Effector memory CD4-positive, alpha-beta T cell (primary cell): ENCODE measurements at regions not wholly inside any gene's neighbourhood (a gene's known extent, or its start where the extent isn't known, plus 50 kb on each side); places are given as distances from the start of the nearest gene placed in this dataset.
"Not testable (repeated sequence)": the region's sequence is repeated elsewhere in the genome, so short reads cannot be mapped to it uniquely, and the experiment has no call there.

ENCODE experiments used
- DNase-seq, 3 donors: peaks; one replicate each; pipeline ENCODE4 v3.0.0-alpha.2; 2020
- H3K27ac ChIP-seq: 2 replicates; pipeline ENCODE4 v1.7.0; 2013; ENCODE audit warnings: mild to moderate bottlenecking, low read length, moderate library complexity; ENCODE audit not compliant: insufficient read depth, poor library complexity, severe bottlenecking
- H3K27me3 ChIP-seq: replicated peaks from 2 replicates; pipeline ENCODE4 v1.7.0; 2013; ENCODE audit warnings: mild to moderate bottlenecking, low read length; ENCODE audit not compliant: insufficient read depth, control insufficient read depth, poor library complexity, severe bottlenecking
- H3K36me3 ChIP-seq: 2 replicates; pipeline ENCODE4 v1.7.0; 2013; ENCODE audit warnings: mild to moderate bottlenecking, low read length, moderate library complexity; ENCODE audit not compliant: control insufficient read depth, insufficient read depth
- H3K4me1 ChIP-seq: 2 replicates; pipeline ENCODE4 v1.7.0; 2013; ENCODE audit warnings: low read length, mild to moderate bottlenecking; ENCODE audit not compliant: control insufficient read depth, insufficient read depth, poor library complexity, severe bottlenecking
- H3K4me3 ChIP-seq: 2 replicates; pipeline ENCODE4 v1.7.0; 2013; ENCODE audit warnings: low read length, low read depth, mild to moderate bottlenecking; ENCODE audit not compliant: insufficient read depth, poor library complexity, severe bottlenecking
- H3K9me3 ChIP-seq: 2 replicates; pipeline ENCODE4 v1.7.0; 2013; ENCODE audit warnings: mild to moderate bottlenecking, low read length, moderate library complexity; ENCODE audit not compliant: control insufficient read depth

DNA sequence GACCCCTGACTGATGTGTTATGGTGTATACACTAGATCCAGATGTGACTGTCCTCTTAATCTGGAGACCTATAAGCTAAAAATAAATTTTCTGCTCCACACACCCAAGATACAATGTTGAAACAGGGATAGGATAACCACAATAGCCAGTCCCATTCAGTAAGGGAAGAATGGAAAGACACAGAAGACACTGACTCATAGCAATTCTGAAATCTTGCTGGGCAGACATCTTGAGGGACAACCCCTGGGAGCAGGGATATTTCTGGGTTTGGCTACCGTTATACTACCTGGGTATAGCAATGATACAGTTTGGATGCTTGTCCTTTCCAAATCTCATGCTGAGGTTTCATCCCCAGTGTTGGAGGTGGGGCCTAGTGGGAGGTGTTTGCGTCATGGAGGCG lies 93.9 kb downstream of the BUD13 start:
- no peaks in the 10 kb centered on the region for H3K9me3 ChIP-seq
- H3K27me3 ChIP-seq = no peaks in the 10 kb centered on the region
- H3K27ac ChIP-seq = no peak overlapping the region
- H3K36me3 ChIP-seq = no peaks in the 10 kb centered on the region
- H3K4me3 ChIP-seq = no peak overlapping the region
- no peaks in the 10 kb centered on the region for H3K4me1 ChIP-seq
- DNase-seq = no peak

- DNase-seq, H3K4me1 ChIP-seq, H3K4me3 ChIP-seq, H3K36me3 ChIP-seq, H3K27me3 ChIP-seq, H3K27ac ChIP-seq, H3K9me3 ChIP-seq: not testable (repeated sequence)
These were observed 105.5 kb downstream of the BUD13 start for GRCh38 chr11:116667318-116667717.

DNA sequence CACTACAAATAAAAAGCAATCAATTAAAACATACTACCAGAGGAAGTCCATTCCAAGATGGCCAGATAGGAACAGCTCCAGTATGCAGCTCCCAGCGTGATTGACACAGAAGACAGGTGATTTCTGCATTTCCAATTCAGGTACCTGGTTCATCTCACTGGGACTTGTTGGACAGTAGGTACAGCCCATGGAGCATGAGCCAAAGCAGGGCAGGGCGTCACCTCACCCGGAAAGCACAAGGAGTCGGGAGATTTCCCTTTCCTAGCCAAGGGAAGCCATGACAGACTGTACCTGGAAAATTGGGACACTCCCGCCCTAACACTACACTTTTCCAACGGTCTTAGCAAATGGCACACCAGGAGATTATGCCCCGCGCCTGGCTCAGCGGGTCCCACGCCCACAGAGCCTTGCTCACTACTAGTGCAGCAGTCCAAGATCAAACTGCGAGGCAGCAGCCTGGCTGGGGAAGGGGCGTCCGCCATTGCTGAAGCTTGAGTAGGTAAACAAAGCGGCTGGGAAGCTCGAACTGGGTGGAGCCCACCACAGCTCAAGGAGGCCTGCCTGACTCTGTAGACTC lies 106.0 kb downstream of the BUD13 start:
- not testable (repeated sequence) for H3K27me3 ChIP-seq, H3K36me3 ChIP-seq, H3K9me3 ChIP-seq, H3K4me1 ChIP-seq, H3K27ac ChIP-seq, H3K4me3 ChIP-seq, DNase-seq

GRCh38 chr11:116665523-116665922 lies 107.3 kb downstream of the BUD13 start:
- H3K4me1 ChIP-seq = no peaks in the 10 kb centered on the region
- DNase-seq = no peak
- H3K4me3 ChIP-seq = no peak overlapping the region
- H3K9me3 ChIP-seq = peaks cover 8% of the 10 kb centered on the region
- no peaks in the 10 kb centered on the region for H3K36me3 ChIP-seq
- H3K27me3 ChIP-seq = peaks cover 3% of the 10 kb centered on the region
- no peak overlapping the region for H3K27ac ChIP-seq

GRCh38 chr11:116661056-116661455 lies 111.7 kb downstream of the BUD13 start:
- Histone ChIP-seq H3K36me3 (no peaks in the 10 kb centered on the region), H3K4me3 (no peak overlapping the region), H3K27ac (no peak overlapping the region), H3K27me3 (peaks cover 3% of the 10 kb centered on the region), H3K9me3 (peaks cover 3% of the 10 kb centered on the region), H3K4me1 (no peaks in the 10 kb centered on the region)
- no peak for DNase-seq

DNA sequence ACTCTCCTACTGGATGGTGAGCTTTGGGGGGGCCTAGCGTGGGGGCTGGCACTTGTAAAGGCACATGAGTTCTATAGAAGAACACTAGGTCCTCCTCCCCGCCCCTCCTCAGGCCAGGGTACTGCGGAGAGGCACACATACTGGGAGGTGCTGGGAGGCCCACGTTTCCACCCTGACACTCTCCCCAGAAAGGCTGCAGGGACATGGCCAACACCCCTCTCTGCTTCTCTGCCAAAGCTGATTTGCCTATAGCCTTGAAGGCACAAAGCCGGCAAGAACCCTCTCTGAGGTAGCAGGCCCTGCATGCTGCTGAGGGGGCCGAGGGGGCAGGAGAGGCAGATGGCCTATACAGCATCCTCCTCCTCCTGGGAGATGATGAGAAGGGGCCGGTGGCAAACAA lies 112.8 kb downstream of the BUD13 start:
- DNase-seq = no peak
- no peak overlapping the region for H3K4me3 ChIP-seq
- H3K27me3 ChIP-seq = peaks cover 3% of the 10 kb centered on the region
- H3K9me3 ChIP-seq = peaks cover 2% of the 10 kb centered on the region
- H3K27ac ChIP-seq = no peak overlapping the region
- H3K36me3 ChIP-seq = no peaks in the 10 kb centered on the region
- no peaks in the 10 kb centered on the region for H3K4me1 ChIP-seq

DNA sequence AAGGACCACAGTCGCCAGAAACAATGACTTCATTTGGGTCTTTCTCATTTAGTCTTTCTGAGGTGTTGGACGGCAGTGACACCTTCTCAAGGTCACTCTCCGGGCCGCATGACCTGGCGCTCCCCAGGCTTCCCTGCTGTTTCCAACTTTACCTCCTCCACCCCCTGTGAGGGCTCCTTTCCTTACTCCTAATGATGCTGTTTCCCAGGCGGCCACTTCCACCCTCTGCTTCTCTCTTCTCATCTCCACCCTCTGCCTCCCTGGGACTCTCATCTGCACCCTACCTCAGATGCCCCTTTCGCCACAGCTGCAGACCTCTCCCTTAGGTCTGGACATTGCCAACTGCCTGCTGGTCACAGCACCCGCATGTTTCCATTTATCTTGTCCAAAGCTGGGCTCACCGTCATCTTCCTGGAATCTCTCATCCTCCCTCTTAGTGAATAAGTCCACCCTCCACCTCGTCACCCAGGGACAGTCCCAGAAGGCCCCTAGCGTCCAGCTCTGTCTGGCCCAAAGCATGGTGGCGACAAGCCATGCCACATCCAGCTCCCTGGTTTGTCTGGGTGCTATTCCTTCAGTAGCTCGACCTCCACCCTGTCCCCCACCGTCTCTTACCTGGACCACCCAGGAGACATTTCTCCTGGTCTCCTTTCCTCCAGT lies 113.8 kb downstream of the BUD13 start:
- no peak for DNase-seq
- Histone ChIP-seq H3K9me3 (no peaks in the 10 kb centered on the region), H3K27ac (no peak overlapping the region), H3K27me3 (peaks cover 3% of the 10 kb centered on the region), H3K4me1 (no peaks in the 10 kb centered on the region), H3K36me3 (no peaks in the 10 kb centered on the region), H3K4me3 (no peak overlapping the region)

DNA sequence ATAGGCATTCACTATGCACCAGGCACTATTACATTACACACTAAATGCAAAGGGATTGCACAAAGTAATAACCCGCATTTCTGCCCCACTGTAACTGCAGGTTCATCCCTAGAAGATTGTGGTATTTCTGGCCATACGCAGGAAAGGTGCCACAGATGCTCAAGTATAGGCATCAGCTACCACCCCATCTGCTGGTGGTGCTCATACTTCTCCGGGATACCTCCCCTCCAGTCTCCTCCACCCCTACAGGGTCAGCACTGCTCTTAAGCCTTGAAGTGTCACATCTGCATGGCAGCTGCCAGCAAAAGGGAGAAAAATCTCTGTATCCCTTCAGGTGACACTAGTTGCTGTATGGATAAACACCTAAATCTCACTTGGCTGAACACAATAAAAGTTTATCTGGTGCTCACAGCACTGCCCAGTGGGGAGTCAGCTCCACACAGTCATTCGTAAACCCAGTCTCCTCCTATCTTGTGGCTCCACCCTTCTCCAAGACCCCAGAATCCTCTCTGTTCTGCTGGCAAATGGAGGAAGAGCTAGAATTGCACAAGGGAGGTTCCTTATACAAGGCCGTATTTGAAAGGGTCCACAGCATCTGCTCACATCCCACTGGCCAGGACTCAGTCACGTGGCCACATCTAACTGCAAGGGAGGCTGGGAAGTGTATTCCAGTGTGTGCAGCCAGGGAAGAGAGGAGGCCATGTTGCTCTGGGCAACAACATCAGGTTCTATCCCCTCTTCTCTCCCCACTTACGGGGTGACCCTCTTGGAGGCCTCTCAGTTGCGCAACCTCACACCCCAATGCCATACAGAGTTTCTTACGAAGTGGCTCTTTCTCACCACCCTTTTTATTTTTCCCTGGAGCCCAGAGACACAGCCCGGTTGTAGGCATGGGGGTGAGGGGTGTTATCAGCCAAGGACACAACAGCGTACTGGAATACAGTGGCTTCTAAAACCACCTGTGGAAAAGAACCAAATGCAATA lies 114.7 kb downstream of the BUD13 start:
- H3K27ac ChIP-seq = no peak overlapping the region
- DNase-seq = no peak
- no peaks in the 10 kb centered on the region for H3K4me1 ChIP-seq
- H3K4me3 ChIP-seq = no peak overlapping the region
- no peaks in the 10 kb centered on the region for H3K9me3 ChIP-seq
- no peaks in the 10 kb centered on the region for H3K36me3 ChIP-seq
- peaks cover 3% of the 10 kb centered on the region for H3K27me3 ChIP-seq

DNA sequence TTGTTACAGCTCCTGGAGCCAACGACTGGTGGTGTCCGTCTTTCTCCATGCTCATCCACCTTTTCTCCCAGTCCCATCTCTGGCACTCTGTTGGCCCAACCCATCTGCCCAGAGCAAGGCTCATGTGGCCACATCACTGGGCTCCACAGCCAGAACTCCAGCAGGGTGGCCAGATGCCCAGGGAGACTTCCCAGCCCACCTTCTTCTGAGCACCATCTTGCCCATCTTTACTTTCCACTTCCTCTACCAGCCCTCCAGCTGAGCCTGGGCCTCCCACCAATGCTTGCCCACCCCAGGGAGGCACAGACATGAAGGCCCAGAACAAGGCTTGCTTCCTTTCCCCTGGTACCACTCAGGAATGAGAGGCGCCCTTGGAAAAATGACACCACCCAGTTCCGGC lies 116.8 kb downstream of the BUD13 start:
- no peaks in the 10 kb centered on the region for H3K4me1 ChIP-seq
- no peaks in the 10 kb centered on the region for H3K27me3 ChIP-seq
- no peak overlapping the region for H3K27ac ChIP-seq
- H3K4me3 ChIP-seq = no peak overlapping the region
- H3K9me3 ChIP-seq = no peaks in the 10 kb centered on the region
- DNase-seq = no peak
- no peaks in the 10 kb centered on the region for H3K36me3 ChIP-seq

DNA sequence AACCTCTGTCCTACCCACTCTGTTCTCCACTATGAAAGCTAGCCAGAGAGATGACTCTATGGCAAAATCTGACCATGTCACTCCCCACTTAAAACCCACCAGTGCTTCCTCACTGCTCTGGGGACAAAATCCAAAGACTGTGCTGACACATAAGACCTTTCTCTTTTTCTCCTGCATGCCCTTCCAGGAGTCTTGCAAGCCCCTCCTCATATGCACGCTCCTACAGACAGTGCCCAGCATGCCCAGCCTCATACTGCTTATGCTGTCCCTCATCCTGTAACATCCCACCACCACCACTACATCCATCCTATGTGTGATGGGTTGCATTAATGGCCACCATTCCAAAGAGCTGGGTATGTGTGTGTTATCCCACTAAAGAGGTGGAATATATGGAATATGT lies 118.3 kb downstream of the BUD13 start:
- Histone ChIP-seq H3K27ac (no peak overlapping the region), H3K36me3 (no peaks in the 10 kb centered on the region), H3K4me3 (no peak overlapping the region), H3K27me3 (no peaks in the 10 kb centered on the region), H3K9me3 (no peaks in the 10 kb centered on the region), H3K4me1 (no peaks in the 10 kb centered on the region)
- DNase-seq = no peak
